ENCODE measurements at regions not wholly inside any gene's neighbourhood (a gene's known extent, or its start where the extent isn't known, plus 50 kb on each side); places are given as distances from the start of the nearest gene placed in this dataset.

DNA sequence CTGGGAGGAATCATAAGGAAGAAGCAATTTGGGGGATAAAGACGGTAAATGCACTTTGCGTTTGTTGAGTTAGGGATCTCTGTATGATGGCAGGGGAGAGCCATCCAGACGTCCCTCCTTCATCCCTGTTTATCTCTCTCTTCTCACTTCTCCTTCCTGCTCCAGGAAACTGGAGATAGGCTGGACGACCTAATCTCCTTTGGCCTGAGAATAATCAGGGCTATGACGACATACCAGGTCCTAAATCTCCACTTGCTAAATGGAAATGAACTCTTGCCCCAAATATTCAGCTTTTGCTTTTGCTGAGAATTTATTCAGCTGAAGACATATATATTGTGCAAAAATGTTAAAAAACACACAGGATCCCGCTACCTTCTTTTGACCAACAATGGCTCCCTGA, 182.9 kb upstream of the INHBA start:
- DNase-seq (ENCODE audit: low spot score) (no peak), ATAC-seq (no peak)
- H3K4me3 Mint-ChIP-seq = no peak overlapping the region
- no peaks in the 10 kb centered on the region for H3K27me3 Mint-ChIP-seq
- peaks cover 55 to 71% of the 10 kb centered on the region in 2 donors for H3K4me1 Mint-ChIP-seq (ENCODE audit: low read depth in 2 of 2)
- H3K36me3 Mint-ChIP-seq = peaks cover 15% of the 10 kb centered on the region
- peak overlapping the region in 1 of 2 donors; percentile 100 for H3K27ac Mint-ChIP-seq
- H3K9me3 Mint-ChIP-seq = peaks cover 6% of the 10 kb centered on the region

DNA sequence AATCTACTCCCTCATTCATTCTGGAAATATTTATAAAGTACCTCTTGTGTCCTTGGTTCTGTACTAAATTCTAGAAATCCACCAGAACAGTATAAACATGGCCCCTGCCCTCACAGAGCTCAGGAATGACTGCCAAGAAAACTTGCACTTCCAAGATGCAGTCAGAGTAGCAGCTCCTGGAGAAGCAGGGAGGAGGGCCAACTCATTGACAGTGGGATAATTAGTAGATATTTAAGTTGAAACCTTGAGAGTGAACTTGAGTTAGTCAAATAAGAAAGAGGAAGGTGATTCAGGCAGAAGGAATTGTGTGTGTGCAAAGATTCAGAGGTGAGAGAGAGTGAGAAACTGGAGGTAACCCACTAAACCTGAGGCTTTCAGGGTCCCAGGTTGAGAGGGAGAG, 182.2 kb upstream of the INHBA start:
- peaks cover 61 to 70% of the 10 kb centered on the region in 2 donors for H3K4me1 Mint-ChIP-seq (ENCODE audit: low read depth in 2 of 2)
- H3K4me3 Mint-ChIP-seq = peak overlapping the region; percentile 1
- peaks cover 9% of the 10 kb centered on the region for H3K9me3 Mint-ChIP-seq

DNA sequence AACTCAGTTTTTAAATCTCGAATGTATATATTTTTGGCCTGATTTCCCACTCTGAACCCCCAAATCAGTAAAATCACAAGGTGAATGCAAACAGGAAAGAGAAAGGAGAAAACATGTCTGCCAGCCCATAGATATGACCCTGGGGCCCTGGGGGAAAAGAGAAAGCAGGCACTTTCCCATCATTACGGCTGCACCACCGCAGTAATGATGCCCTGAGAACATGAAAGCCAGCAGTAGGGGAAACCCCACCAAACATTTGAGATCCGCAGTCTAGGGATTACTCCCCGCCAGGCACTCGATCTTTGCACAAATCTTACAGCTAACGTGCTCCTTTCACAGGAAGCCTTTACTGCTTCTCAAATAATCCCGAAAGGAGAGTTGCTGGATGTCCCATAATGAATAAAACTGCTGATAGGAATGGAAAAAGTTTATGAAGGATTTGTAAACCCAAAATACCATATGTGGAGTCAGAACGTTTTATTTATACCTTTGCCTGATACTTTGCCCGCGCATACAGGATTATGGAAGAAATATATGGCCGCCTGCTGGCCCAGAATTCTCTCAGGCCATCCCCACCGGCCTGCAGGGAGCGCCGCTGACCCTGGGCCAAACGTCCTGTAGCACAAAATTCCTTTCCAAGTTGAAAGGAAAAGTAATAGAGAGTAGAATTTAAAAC, 180.0 kb upstream of the INHBA start:
- peaks cover 29% of the 10 kb centered on the region for H3K36me3 Mint-ChIP-seq
- peak overlapping the region; percentile 93 for H3K4me3 Mint-ChIP-seq
- peaks cover 10% of the 10 kb centered on the region for H3K9me3 Mint-ChIP-seq
- no peaks in the 10 kb centered on the region for H3K27me3 Mint-ChIP-seq
- H3K27ac Mint-ChIP-seq = peak overlapping the region; percentile 99 to 100
- peaks cover 63 to 64% of the 10 kb centered on the region in 2 donors for H3K4me1 Mint-ChIP-seq (ENCODE audit: low read depth in 2 of 2)
- DNase-seq (ENCODE audit: low spot score) (no peak), ATAC-seq (no peak)

More for the DNA sequence above, 182.2 kb upstream of the INHBA start:
- Mint-ChIP-seq H3K27me3 (no peaks in the 10 kb centered on the region), H3K27ac (peak overlapping the region; percentile 35 to 100), H3K36me3 (peaks cover 22% of the 10 kb centered on the region)
- ATAC-seq = no peak
- no peak for DNase-seq (ENCODE audit: low spot score)

DNA sequence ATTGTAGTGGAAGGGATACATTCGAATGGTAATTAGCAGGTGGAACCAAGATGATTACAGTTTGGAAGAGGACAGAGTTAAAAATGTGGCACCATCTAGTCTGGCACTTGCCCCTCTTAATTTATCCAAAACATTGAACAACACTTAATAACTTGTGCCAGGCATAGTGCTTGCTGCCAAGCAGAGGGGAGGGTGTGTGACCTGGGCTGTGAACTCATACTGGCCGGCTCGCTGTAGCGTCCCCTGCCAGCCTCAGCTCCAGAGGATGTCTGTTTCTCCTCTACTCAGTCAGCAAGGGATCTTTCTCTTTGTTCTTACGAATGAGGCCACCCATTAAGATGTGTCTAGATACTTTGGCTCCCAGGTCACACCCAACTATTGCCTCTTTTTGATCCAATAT, 179.4 kb upstream of the INHBA start:
- peak overlapping the region; percentile 93 for H3K4me3 Mint-ChIP-seq
- H3K27me3 Mint-ChIP-seq = no peaks in the 10 kb centered on the region
- peaks cover 29% of the 10 kb centered on the region for H3K36me3 Mint-ChIP-seq
- peaks cover 10% of the 10 kb centered on the region for H3K9me3 Mint-ChIP-seq
- H3K4me1 Mint-ChIP-seq (ENCODE audit: low read depth in 2 of 2) = peaks cover 58 to 60% of the 10 kb centered on the region in 2 donors
- ATAC-seq (no peak), DNase-seq (ENCODE audit: low spot score) (no peak)
- H3K27ac Mint-ChIP-seq = peak overlapping the region; percentile 99 to 100

DNA sequence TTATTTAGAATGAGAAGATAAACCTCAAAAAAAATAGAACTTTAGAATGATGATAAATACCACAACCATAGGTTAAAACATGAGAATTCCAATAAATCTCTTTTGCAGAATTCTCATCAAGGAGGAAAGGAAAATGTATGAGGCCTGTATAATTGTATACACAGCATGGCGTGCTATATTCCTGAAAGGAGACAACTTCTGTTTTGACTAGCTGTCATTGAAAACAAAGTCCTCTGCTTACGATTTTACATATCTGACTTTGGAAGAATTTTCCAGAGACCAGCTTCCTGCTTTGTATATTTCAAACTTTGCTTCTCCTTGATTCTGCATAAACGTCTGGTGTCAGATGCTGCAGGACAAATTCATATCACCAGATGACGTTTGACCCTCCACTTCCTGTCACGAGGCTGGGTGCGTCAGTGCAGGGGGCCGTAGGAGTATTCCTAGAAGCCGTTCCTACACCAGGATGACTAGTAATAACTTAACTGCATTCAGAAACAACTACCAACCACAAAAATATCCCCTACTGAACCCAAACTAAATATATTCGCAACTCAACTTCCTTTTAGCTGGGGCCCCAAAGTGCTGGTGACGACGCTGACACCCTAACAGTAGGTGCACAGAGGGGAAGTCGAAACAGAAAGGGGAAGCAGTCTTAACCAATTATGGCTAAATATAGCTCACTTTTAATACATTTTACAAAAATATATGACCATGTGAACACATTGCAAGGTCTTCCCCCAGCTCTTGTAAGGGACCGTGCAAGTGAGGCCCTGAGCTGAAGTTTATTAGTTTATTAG, 178.6 kb upstream of the INHBA start:
- H3K27ac Mint-ChIP-seq = peak overlapping the region; percentile 99 to 100
- DNase-seq (ENCODE audit: low spot score) = peak; percentile 96
- peaks cover 58 to 62% of the 10 kb centered on the region in 2 donors for H3K4me1 Mint-ChIP-seq (ENCODE audit: low read depth in 2 of 2)
- H3K27me3 Mint-ChIP-seq = no peaks in the 10 kb centered on the region
- ATAC-seq = peak; percentile 96 to 98
- H3K36me3 Mint-ChIP-seq = peaks cover 29% of the 10 kb centered on the region
- H3K4me3 Mint-ChIP-seq = peak overlapping the region; percentile 93
- H3K9me3 Mint-ChIP-seq = peaks cover 14% of the 10 kb centered on the region

DNA sequence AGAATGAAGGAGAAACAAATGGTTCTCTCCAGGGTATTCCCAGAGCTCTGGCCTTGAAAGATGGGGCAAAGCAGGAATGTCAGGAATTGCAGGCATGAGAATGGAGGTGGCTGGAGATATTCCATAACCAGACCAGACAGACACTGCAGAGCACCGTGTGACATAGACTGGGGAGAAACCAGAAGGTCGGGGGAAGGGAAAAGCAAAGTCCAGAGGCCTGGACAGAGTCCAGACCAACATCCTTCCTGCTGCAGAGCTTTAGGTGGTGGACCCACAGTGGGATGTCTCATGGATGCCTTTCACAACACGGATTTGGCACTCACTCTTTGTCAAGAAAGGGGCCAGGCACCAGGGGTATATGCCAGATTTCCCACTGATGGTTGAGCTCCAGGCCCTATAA, 177.2 kb upstream of the INHBA start:
- Mint-ChIP-seq H3K36me3 (peaks cover 36% of the 10 kb centered on the region), H3K9me3 (peaks cover 14% of the 10 kb centered on the region), H3K27me3 (no peaks in the 10 kb centered on the region), H3K4me1 (ENCODE audit: low read depth in 2 of 2) (peaks cover 54 to 58% of the 10 kb centered on the region in 2 donors), H3K4me3 (peak overlapping the region; percentile 93), H3K27ac (peak overlapping the region; percentile 99 to 100)
- DNase-seq (ENCODE audit: low spot score) (no peak), ATAC-seq (no peak)

DNA sequence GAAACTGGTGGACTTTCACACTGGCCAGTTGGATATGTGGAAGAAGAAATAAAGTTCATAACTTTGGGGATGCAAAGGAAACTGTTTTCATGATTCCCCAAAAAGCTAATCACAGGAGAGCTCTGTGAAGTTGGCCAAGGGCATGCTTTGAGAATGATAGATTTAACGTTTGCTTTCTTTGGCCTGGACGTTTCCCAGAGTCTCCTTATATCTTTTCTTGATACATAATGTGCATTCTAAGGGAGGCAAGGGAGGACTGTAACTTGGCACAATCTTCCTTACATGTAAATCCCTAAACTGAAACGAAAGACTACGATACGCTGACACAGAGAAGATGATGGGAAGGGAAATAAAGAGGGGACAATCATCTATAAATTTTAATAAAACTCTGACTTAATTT, 176.5 kb upstream of the INHBA start:
- Mint-ChIP-seq H3K9me3 (peaks cover 11% of the 10 kb centered on the region), H3K27ac (peak overlapping the region; percentile 99 to 100), H3K27me3 (no peaks in the 10 kb centered on the region), H3K36me3 (peaks cover 36% of the 10 kb centered on the region), H3K4me3 (peak overlapping the region; percentile 43), H3K4me1 (ENCODE audit: low read depth in 2 of 2) (peaks cover 54 to 59% of the 10 kb centered on the region in 2 donors)
- ATAC-seq = no peak
- no peak for DNase-seq (ENCODE audit: low spot score)

DNA sequence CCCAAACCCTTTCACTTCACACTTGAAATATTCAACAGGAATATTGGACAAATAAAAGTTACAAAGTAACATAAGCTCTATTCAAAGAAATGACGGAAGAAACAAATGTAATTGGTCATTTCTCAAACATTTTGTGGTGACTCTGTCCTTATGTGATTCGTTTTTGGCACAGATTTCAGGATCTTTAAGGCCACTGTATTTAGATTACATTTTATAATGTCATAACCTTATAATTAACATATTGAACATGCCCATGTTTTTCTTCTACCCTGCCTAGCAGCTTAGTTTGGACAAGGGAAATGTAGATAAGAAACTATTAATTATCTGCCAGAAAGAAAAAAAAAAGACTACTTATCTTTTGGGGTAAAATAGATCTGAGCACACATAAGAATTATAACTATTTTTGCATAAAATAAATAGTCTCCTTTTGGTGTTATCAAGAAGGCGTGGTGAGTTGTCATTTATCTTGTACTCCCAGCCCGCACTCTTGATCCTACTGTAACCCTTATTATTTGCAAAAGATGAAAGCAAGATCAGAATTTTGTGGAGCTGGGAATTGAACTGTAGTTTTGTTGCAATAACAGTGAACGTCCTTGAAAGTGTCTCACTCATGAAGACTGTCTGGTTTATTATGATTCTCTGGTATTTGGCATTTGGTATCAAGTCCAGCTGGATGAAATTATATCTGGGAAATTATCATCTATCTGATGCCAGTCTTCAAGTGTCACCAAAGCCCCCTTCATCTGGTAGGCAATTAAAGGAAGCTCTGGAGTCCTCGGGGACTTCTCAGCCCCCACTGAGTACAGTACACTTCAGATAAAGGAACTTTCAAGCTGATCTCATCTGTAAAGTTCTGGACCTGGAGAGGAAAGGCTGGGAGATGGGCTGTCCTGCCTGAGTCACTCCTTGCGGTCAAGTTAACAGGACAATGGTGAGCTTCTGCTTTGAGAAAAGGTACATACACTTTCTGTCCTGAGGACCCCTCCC, 175.7 kb upstream of the INHBA start:
- no peaks in the 10 kb centered on the region for H3K27me3 Mint-ChIP-seq
- no peak overlapping the region for H3K4me3 Mint-ChIP-seq
- ATAC-seq (no peak), DNase-seq (ENCODE audit: low spot score) (no peak)
- H3K4me1 Mint-ChIP-seq (ENCODE audit: low read depth in 2 of 2) = peaks cover 60 to 67% of the 10 kb centered on the region in 2 donors
- H3K27ac Mint-ChIP-seq = peak overlapping the region; percentile 99 to 100
- peaks cover 11% of the 10 kb centered on the region for H3K9me3 Mint-ChIP-seq
- peaks cover 36% of the 10 kb centered on the region for H3K36me3 Mint-ChIP-seq

DNA sequence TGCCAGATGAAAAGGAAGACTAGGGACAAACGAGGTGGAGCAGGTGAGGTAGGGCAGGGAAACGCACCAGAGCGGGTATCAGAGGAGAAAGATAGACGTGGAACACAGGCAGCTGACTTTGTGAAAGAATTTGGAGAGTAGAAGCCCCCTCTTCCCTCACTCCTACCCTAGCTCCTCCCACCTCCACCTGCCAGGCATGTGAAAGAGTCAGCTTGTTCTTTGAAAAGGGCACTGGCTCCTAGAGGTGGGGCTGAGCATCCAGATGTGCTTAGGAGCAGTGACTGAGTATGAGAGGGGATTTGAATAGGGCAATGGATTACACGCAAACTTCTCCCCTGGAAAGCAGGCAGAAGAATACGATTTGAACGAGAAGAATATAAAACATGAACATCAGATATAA, 174.2 kb upstream of the INHBA start:
- H3K27me3 Mint-ChIP-seq = no peaks in the 10 kb centered on the region
- peaks cover 30% of the 10 kb centered on the region for H3K36me3 Mint-ChIP-seq
- no peak overlapping the region for H3K4me3 Mint-ChIP-seq
- DNase-seq (ENCODE audit: low spot score) (no peak), ATAC-seq (no peak)
- H3K27ac Mint-ChIP-seq = peak overlapping the region; percentile 93 to 99
- peaks cover 11% of the 10 kb centered on the region for H3K9me3 Mint-ChIP-seq
- H3K4me1 Mint-ChIP-seq (ENCODE audit: low read depth in 2 of 2) = peaks cover 61 to 67% of the 10 kb centered on the region in 2 donors

DNA sequence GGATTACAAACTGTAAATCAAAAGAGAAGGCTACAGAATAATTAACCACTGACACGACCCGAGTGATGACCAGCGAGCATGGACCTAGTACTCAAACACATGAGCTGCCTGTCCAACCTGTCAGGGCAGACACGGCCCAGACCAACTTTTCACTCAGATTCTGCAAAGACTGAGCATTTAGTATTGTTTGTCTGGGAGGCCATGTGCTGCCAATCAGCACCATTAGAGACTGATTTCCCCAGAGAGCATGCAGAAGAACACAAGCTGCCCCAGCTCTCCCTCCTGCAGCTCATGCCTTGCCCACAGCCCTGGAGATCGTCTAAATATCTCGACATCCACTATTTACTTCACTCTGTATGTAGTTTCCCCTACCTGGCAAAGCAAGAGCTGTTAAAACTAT, 172.6 kb upstream of the INHBA start:
- no peak for DNase-seq (ENCODE audit: low spot score)
- peaks cover 9% of the 10 kb centered on the region for H3K9me3 Mint-ChIP-seq
- H3K4me3 Mint-ChIP-seq = no peak overlapping the region
- no peak for ATAC-seq
- H3K27me3 Mint-ChIP-seq = no peaks in the 10 kb centered on the region
- peaks cover 62 to 65% of the 10 kb centered on the region in 2 donors for H3K4me1 Mint-ChIP-seq (ENCODE audit: low read depth in 2 of 2)
- peaks cover 23% of the 10 kb centered on the region for H3K36me3 Mint-ChIP-seq
- H3K27ac Mint-ChIP-seq = peak overlapping the region; percentile 93 to 99

DNA sequence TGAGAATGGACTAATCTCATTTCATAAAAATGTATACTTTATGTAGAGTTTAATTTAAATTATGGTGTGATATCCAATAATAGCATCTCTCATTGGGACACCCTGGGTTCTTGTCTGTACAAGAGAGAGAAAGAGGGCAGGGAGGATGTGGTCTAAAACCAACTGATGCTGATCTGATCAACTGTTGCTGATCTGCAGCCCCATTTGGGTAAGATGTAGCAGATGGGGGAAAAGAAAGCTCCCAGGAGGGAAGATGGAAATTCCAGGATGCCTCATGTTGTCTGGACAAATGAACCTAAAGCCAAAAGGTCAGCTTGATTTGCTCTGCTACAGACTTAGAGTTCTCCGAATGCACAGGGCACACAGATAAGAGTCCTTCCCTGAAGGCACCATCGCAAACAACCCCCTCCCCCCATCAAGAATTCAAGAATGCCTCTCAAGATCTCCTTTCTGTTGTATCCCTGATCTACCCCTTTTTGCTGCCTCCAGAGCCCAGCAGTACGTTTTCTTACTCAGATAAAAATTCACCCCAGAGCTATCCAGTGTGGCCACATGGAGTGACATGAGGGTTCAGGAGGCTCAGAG, 171.4 kb upstream of the INHBA start:
- ATAC-seq (peak in 1 of 2 donors; percentile 65), DNase-seq (ENCODE audit: low spot score) (no peak)
- Mint-ChIP-seq H3K9me3 (peaks cover 4% of the 10 kb centered on the region), H3K27me3 (no peaks in the 10 kb centered on the region), H3K4me1 (ENCODE audit: low read depth in 2 of 2) (peaks cover 62 to 66% of the 10 kb centered on the region in 2 donors), H3K27ac (peak overlapping the region; percentile 93 to 99), H3K36me3 (peaks cover 13% of the 10 kb centered on the region), H3K4me3 (peak overlapping the region; percentile 65)

DNA sequence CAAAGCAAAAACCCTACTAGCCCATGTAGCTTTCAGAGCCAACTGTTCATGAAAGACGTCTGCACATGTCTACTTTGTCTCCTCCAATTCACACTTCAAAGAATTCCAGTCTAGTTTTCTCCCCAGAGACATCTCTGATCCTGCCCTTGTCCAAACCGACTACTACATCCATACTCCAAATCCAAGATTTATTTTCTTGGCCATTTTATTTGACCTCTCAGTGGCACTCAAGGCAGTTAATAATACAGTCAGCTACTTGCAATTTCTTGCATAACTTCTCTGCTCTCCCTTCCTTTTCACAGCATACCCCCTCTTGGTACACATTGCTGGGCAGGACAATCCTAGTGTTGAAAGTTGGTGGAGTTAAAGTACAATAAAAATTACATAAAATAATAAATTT, 170.9 kb upstream of the INHBA start:
- ATAC-seq = no peak
- Mint-ChIP-seq H3K9me3 (peaks cover 4% of the 10 kb centered on the region), H3K4me3 (peak overlapping the region; percentile 22)

DNA sequence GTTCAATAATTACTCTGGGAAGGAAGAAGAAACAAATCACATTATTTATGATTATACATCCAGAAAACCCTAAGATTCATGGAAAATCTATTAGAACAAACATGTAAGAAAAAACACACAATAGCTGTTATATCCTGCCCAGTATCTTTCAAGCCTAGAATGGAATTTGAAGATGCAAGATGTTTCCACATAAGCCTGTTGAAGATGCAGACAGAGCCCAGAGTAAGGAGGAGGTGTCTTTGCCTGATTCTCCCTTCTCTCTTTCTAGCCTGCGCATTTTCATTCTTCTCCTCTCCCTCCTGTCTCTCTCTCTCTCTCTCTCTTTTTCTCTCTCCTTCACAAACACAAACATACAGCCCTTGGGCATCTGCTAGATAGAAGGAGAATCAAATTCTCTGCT, 170.1 kb upstream of the INHBA start:
- no peak for DNase-seq (ENCODE audit: low spot score)
- Mint-ChIP-seq H3K4me1 (ENCODE audit: low read depth in 2 of 2) (peaks cover 72 to 77% of the 10 kb centered on the region in 2 donors), H3K27me3 (no peaks in the 10 kb centered on the region), H3K4me3 (peak overlapping the region; percentile 25), H3K27ac (peak overlapping the region; percentile 93 to 99), H3K9me3 (peaks cover 4% of the 10 kb centered on the region), H3K36me3 (peaks cover 20% of the 10 kb centered on the region)
- ATAC-seq = no peak

More for the DNA sequence above, 170.9 kb upstream of the INHBA start:
- no peak for DNase-seq (ENCODE audit: low spot score)
- H3K4me1 Mint-ChIP-seq (ENCODE audit: low read depth in 2 of 2) = peaks cover 68 to 71% of the 10 kb centered on the region in 2 donors
- no peaks in the 10 kb centered on the region for H3K27me3 Mint-ChIP-seq
- H3K36me3 Mint-ChIP-seq = peaks cover 18% of the 10 kb centered on the region
- H3K27ac Mint-ChIP-seq = peak overlapping the region; percentile 93 to 99
